Thymus (tissue), 11 donors: ENCODE measurements at regions not wholly inside any gene's neighbourhood (a gene's known extent, or its start where the extent isn't known, plus 50 kb on each side); places are given as distances from the start of the nearest gene placed in this dataset.

Experiments
- DNase-seq, 9 donors: peaks; one replicate each; pipeline ENCODE4 v3.0.0-alpha.2; 2013; ENCODE audit warnings: low spot score in 9 of 9, low read depth in 6 of 9, missing footprints in 1 of 9
- H3K27ac ChIP-seq, 2 donors: one replicate each; pipeline ENCODE4 v1.5.1; 2013; ENCODE audit warnings: control low read depth in 1 of 2, low read depth in 1 of 2, low read length in 1 of 2, mild to moderate bottlenecking in 1 of 2, moderate library complexity in 1 of 2
- H3K27me3 ChIP-seq, 2 donors: one replicate each; pipeline ENCODE4 v1.5.1; 2013; ENCODE audit warnings: low read length in 1 of 2; ENCODE audit not compliant: control insufficient read depth in 2 of 2, insufficient read depth in 1 of 2
- H3K36me3 ChIP-seq, 2 donors: one replicate each; pipeline ENCODE4 v1.5.1; 2013; ENCODE audit warnings: low read length in 1 of 2, mild to moderate bottlenecking in 1 of 2, moderate library complexity in 1 of 2; ENCODE audit not compliant: control insufficient read depth in 2 of 2, insufficient read depth in 2 of 2
- H3K4me1 ChIP-seq, 2 donors: one replicate each; pipeline ENCODE4 v1.5.1; 2013; ENCODE audit warnings: low read length in 2 of 2; ENCODE audit not compliant: control insufficient read depth in 2 of 2, insufficient read depth in 2 of 2
- H3K4me3 ChIP-seq, 2 donors: one replicate each; pipeline ENCODE4 v1.5.1; 2013; ENCODE audit warnings: low read length in 2 of 2, control low read depth in 1 of 2, mild to moderate bottlenecking in 1 of 2
- H3K9me3 ChIP-seq, 2 donors: one replicate each; pipeline ENCODE4 v1.5.1; 2013; ENCODE audit warnings: low read length in 1 of 2, mild to moderate bottlenecking in 1 of 2; ENCODE audit not compliant: control insufficient read depth in 2 of 2, insufficient read depth in 1 of 2
- WGBS: extraction: QIAGEN DNeasy Blood & Tissue Kit; methylation state at CpG from one replicate; pipeline ENCODE4 v1.1.7; 2013; 5-methylcytosine and 5-hydroxymethylcytosine counted together
- donor health status: healthy.

DNA sequence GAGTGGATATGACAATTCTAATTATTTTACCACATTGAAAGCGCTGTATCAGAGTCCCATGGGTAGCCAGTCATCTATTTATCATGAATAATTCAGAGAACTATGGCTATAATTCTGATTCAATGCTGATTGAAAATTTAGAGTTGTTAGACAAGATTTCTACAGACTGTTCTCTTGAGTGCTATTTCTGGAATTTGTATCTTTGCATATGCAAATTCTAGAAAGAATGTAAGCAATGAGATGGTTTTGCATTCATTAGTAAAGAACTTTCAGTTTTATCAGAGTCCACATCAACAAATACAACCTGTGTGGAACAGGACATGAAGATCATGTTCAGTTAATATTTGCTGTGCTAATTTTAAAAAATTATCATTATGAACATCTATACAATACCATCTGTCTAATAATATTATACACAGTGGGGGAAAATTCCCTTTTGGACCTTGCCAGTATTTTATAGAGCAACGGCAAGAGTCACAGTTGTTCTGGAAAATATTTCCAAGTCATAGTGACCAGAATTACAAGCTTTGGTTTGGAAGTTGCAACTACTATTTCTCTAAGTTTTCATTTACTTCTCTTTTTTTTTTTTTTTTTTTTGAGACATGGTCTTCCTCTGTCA is 372.7 kb upstream of the PTGER4 start:
- WGBS, result 95% methylated on average over 2 of the region's 2 CpGs
- H3K36me3 ChIP-seq, result no peaks in the 10 kb centered on the region

DNA sequence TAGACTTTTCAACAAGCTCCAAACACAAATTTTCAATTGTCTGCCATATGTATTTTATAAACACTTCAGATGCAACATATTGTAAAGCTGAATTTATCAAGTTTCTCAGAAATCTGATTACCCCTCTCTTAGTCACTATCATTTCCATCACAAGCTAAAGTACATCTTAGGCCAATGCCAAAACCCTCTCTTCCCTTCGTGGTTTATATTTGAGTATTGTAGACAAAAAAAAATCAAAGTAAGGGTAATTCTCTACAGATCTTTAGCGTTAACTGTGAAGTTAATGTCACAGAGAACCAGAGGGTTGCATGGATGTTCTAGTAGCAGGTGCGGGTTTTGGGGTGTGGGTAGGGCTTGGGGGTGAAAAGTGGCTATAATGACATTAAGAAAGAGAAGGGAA is 387.7 kb upstream of the PTGER4 start:
- no peak for DNase-seq
- no peaks in the 10 kb centered on the region for H3K27me3 ChIP-seq
- H3K4me1 ChIP-seq, result no peaks in the 10 kb centered on the region
- WGBS, result 82% methylated on average over 3 of the region's 3 CpGs
- H3K36me3 ChIP-seq, result no peaks in the 10 kb centered on the region
- H3K27ac ChIP-seq, result no peak overlapping the region
- H3K4me3 ChIP-seq, result no peak overlapping the region
- H3K9me3 ChIP-seq, result no peaks in the 10 kb centered on the region

More for the DNA sequence above, 372.7 kb upstream of the PTGER4 start:
- DNase-seq, result no peak
- H3K4me3 ChIP-seq, result no peak overlapping the region
- H3K27ac ChIP-seq, result no peak overlapping the region
- no peaks in the 10 kb centered on the region for H3K27me3 ChIP-seq
- H3K4me1 ChIP-seq, result no peaks in the 10 kb centered on the region
- no peaks in the 10 kb centered on the region for H3K9me3 ChIP-seq

DNA sequence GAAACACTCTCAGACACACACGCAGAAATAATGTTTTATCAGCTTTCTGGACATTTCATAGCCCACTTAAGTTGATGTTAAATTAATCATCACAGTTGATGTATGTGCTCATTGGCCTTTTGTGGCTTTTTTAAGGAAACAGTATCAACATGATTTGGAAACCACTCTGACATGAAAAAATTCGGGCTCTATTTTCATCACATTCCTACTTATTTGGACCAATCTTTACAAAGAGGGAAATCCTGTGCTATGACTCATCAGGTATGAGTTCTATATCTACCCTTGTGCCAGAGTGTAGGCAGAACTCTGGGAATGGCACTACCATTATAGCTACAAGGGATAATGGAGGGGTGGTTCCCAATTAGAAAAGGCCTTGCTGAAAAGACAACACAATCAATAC is 388.4 kb upstream of the PTGER4 start:
- Histone ChIP-seq H3K4me1 (no peaks in the 10 kb centered on the region), H3K4me3 (no peak overlapping the region), H3K9me3 (no peaks in the 10 kb centered on the region), H3K36me3 (no peaks in the 10 kb centered on the region), H3K27me3 (no peaks in the 10 kb centered on the region), H3K27ac (no peak overlapping the region)
- DNase-seq, result no peak
- WGBS, result 48% methylated on average over 2 of the region's 2 CpGs

DNA sequence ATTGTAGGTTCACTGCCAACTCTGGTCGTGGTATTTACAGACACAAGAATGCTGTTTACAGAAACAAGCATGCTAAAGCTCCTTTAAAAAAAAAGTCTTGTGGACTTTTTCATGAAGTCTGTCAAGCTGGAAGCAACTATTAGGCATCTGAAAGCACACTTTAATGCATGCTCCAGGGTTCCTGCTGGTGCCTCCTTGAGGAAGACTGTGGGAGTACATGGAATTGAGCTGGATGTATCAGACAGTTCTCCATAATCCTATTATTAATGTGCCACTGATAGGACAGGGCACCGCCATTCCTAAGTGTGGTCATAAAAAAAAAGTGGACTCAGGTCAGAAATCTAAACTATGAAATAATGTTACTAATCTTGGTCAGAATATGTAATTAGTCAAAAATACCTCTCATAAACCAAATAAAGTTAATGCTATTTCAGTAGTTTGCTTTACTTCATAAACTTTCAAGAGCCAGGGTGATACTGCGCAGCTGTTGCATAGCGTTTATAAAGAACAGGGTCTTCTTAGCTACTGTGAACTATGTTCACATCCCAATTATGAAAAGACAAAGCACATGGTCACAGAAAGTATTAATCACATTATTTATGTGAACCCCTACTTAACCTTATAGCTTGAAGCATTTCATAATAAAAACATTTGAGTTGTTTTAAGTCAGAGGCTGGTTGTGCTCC is 390.8 kb upstream of the PTGER4 start:
- no peak for DNase-seq
- 93% methylated on average over 4 of the region's 4 CpGs for WGBS
- H3K36me3 ChIP-seq, result no peaks in the 10 kb centered on the region
- H3K4me3 ChIP-seq, result no peak overlapping the region
- H3K9me3 ChIP-seq, result no peaks in the 10 kb centered on the region
- H3K27me3 ChIP-seq, result no peaks in the 10 kb centered on the region
- H3K27ac ChIP-seq, result no peak overlapping the region
- H3K4me1 ChIP-seq, result no peaks in the 10 kb centered on the region

DNA sequence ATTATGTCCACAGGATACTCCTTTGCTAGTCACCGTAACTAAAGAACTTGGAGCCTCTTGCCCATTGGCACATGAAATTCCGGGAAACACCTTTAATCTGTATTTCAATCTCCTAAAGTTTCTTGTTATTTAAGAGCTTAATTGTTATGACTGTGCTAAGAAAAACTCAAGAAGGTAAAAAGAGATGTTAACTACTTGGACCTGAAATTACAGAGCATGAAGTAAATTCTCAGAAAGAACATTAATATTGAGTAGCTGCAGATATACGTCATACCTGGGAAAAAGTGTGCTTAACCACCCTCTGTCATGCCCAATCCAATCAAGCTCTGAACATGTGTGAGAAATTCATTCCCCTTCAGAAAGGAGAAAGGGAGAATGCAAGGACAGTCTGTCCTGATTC is 394.9 kb upstream of the PTGER4 start:
- no peak for DNase-seq
- Histone ChIP-seq H3K9me3 (no peaks in the 10 kb centered on the region), H3K4me3 (no peak overlapping the region), H3K36me3 (no peaks in the 10 kb centered on the region), H3K27me3 (no peaks in the 10 kb centered on the region), H3K4me1 (no peaks in the 10 kb centered on the region), H3K27ac (no peak overlapping the region)
- WGBS, result 95% methylated on average over 3 of the region's 3 CpGs

DNA sequence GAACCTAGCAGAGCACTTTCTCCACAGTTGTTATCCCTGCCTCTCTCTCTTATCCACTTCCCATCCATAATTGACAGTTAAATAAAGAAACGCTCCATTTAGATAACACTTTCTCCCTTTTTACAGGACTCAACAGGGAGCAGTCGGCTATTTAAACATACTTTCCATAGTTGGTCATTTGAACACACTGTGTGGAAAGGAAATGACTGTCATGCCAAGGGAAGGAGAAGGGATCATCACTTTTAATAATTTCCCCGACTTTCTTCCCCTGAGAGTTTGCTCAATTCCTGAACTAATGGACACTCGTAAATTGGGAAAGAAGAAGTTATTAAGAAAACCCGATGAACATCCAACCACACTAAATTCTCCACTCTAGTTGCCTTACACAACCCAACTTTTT is 400.8 kb upstream of the PTGER4 start:
- H3K27me3 ChIP-seq, result no peaks in the 10 kb centered on the region
- no peaks in the 10 kb centered on the region for H3K4me1 ChIP-seq
- DNase-seq, result no peak
- no peaks in the 10 kb centered on the region for H3K9me3 ChIP-seq
- no peak overlapping the region for H3K4me3 ChIP-seq
- H3K36me3 ChIP-seq, result no peaks in the 10 kb centered on the region
- 95% methylated on average over 5 of the region's 5 CpGs for WGBS
- H3K27ac ChIP-seq, result no peak overlapping the region

DNA sequence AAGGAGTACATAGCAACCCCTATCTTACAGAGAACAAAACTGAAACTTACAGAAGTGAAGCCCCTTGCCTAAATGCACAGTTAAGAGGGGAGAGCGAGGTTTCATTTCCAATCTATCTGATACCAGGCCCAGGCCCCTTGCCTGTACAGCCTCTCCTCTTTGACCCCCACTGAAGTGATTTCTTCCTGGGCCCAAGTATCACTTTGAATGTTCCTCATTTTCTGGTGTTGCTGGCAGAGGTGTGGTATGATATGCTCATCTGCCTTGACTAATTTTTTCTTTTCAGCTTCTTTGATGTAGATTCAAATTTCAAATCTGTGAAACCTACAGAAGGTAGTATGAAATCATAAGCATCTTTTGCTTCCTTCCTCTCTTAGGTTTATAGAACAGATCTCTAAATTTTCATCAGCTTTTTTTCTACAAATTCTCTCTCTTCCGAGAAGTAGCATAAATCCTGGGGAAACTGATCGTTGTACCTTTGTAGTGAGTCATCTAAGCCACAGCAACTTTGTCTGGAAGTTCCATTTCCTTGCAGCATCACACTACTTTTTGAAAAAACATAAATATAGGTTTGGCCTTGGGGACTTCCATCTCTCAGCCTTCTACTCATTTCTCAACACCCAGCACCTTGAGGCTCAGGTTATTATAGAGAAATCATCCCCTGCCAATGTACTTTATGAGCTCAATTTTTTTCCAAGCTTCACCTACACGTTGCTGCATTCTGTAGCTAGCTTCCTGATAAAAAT is 402.4 kb upstream of the PTGER4 start:
- no peaks in the 10 kb centered on the region for H3K27me3 ChIP-seq
- no peaks in the 10 kb centered on the region for H3K4me1 ChIP-seq
- no peaks in the 10 kb centered on the region for H3K36me3 ChIP-seq
- peak in 1 of 9 donors; percentile 14 for DNase-seq
- H3K9me3 ChIP-seq, result no peaks in the 10 kb centered on the region
- no peak overlapping the region for H3K4me3 ChIP-seq
- WGBS, result 89% methylated on average over 4 of the region's 4 CpGs
- no peak overlapping the region for H3K27ac ChIP-seq

DNA sequence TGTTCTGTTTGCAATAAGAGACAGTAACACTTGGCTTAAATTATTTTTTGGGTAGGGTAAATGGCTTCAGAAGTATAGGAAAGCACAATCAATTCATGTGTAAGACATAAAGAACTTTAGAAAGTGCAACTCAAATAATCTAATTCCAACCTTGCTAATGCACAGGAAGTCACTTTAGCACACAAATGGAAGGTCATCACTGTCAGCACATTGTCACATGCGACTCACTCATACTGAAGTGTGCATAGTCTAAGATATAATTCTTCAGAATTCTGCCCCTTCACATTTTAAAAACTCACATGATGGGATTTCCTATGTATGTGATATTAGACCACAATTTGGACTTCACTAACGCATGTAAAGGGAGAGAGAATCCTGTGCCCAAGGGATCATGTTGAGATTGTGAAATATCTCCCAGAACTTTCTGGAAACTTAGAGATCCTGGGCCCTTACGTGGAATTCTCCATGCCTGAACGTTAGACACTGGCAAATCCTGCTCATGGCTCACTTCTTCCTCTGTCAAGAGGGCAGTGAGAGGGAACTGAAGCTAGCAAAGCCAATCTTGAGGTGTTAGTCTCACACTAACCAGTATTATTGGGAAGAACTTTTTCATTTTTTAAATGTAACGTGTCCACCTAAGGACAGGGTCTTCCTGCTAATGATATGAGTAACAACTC is 403.2 kb upstream of the PTGER4 start:
- no peaks in the 10 kb centered on the region for H3K36me3 ChIP-seq
- H3K27me3 ChIP-seq, result no peaks in the 10 kb centered on the region
- no peaks in the 10 kb centered on the region for H3K4me1 ChIP-seq
- H3K9me3 ChIP-seq, result no peaks in the 10 kb centered on the region
- no peak overlapping the region for H3K27ac ChIP-seq
- no peak overlapping the region for H3K4me3 ChIP-seq
- 95% methylated on average over 5 of the region's 5 CpGs for WGBS
- DNase-seq, result no peak

DNA sequence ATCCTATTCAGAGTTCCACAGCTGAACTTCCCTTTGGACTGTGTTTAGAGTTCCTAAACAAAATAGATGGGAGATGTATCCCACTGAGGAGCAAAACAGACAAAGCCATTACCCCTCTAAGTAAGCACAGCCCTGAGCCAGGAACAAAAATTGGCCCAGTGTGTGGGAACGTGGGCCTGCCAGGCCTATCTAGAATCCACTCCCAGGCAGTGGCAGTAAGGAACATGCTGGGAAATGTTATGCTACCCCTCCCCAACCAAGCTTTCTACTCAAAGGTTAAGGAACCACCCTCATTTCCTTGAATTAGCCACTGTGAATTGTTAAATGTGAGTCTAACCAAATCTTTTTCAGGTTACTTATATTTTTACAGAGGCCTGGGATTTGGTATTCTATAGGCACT is 405.1 kb upstream of the PTGER4 start:
- no peaks in the 10 kb centered on the region for H3K36me3 ChIP-seq
- H3K9me3 ChIP-seq, result no peaks in the 10 kb centered on the region
- H3K4me3 ChIP-seq, result no peak overlapping the region
- H3K4me1 ChIP-seq, result no peaks in the 10 kb centered on the region
- H3K27ac ChIP-seq, result no peak overlapping the region
- no peaks in the 10 kb centered on the region for H3K27me3 ChIP-seq
- 93% methylated on average over 1 of the region's 1 CpG for WGBS
- DNase-seq, result no peak
